H9 (cell line): ENCODE measurements at regions not wholly inside any gene's neighbourhood (a gene's known extent, or its start where the extent isn't known, plus 50 kb on each side); places are given as distances from the start of the nearest gene placed in this dataset.

Experiments
- DNase-seq: peaks from one replicate; pipeline ENCODE4 v3.0.0-alpha.2; 2017
- H2AFZ ChIP-seq: one replicate; pipeline ENCODE4 v1.6.1; 2013; ENCODE audit warnings: mild to moderate bottlenecking, low read length, control low read depth, moderate library complexity
- H2AK5ac ChIP-seq: 2 replicates; pipeline ENCODE4 v1.6.1; 2013; ENCODE audit warnings: low read length, control low read depth, mixed read lengths; ENCODE audit not compliant: insufficient read length
- H2BK120ac ChIP-seq: one replicate; pipeline ENCODE4 v1.6.1; 2013; ENCODE audit warnings: low read depth, mild to moderate bottlenecking, low read length, control low read depth, inconsistent platforms; ENCODE audit not compliant: poor library complexity, severe bottlenecking
- H2BK12ac ChIP-seq: 2 replicates; pipeline ENCODE4 v1.6.1; 2013; ENCODE audit warnings: low read length, control low read depth, mixed read lengths, low read depth; ENCODE audit not compliant: insufficient read length
- H2BK15ac ChIP-seq: 2 replicates; pipeline ENCODE4 v1.6.1; 2013; ENCODE audit warnings: low read depth, low read length, control low read depth
- H2BK20ac ChIP-seq: one replicate; pipeline ENCODE4 v1.6.1; 2013; ENCODE audit warnings: low read depth, mild to moderate bottlenecking, low read length, control low read depth, inconsistent platforms; ENCODE audit not compliant: poor library complexity, severe bottlenecking
- H2BK5ac ChIP-seq: 2 replicates; pipeline ENCODE4 v1.6.1; 2013; ENCODE audit warnings: low read length, control low read depth, mixed read lengths; ENCODE audit not compliant: insufficient read length
- H3K14ac ChIP-seq: 2 replicates; pipeline ENCODE4 v1.6.1; 2013; ENCODE audit warnings: low read length, control low read depth; ENCODE audit not compliant: insufficient read depth
- H3K18ac ChIP-seq: 2 replicates; pipeline ENCODE4 v1.6.1; 2013; ENCODE audit warnings: low read depth, mild to moderate bottlenecking, mixed read lengths, low read length, control low read depth; ENCODE audit not compliant: insufficient read length
- H3K23ac ChIP-seq: 2 replicates; pipeline ENCODE4 v1.6.1; 2013; ENCODE audit warnings: low read length, control low read depth, mixed read lengths, low read depth; ENCODE audit not compliant: insufficient read length
- H3K23me2 ChIP-seq: 2 replicates; pipeline ENCODE4 v1.6.1; 2013; ENCODE audit warnings: low read depth, mild to moderate bottlenecking, mixed read lengths, low read length, control low read depth; ENCODE audit not compliant: insufficient read length, poor library complexity, severe bottlenecking
- H3K27ac ChIP-seq: 2 replicates; pipeline ENCODE4 v1.5.1; 2013; ENCODE audit warnings: low read length, control low read depth, mixed read lengths, low read depth; ENCODE audit not compliant: insufficient read length
- H3K27me3 ChIP-seq: 2 replicates; pipeline ENCODE4 v1.6.1; 2013; ENCODE audit warnings: low read length, control low read depth, inconsistent platforms; ENCODE audit not compliant: insufficient read depth
- H3K4ac ChIP-seq: 2 replicates; pipeline ENCODE4 v1.6.1; 2013; ENCODE audit warnings: low read depth, mild to moderate bottlenecking, control low read depth, inconsistent platforms, low read length, moderate library complexity
- H3K4me1 ChIP-seq: 2 replicates; pipeline ENCODE4 v1.6.1; 2013; ENCODE audit warnings: low read length, control low read depth, inconsistent platforms; ENCODE audit not compliant: insufficient read depth
- H3K4me2 ChIP-seq: 2 replicates; pipeline ENCODE4 v1.6.1; 2013; ENCODE audit warnings: low read length, control low read depth, mixed read lengths; ENCODE audit not compliant: insufficient read length, insufficient read depth
- H3K56ac ChIP-seq: 2 replicates; pipeline ENCODE4 v1.6.1; 2013; ENCODE audit warnings: low read depth, mild to moderate bottlenecking, mixed read lengths, low read length, control low read depth; ENCODE audit not compliant: insufficient read length
- H3K79me1 ChIP-seq: 2 replicates; pipeline ENCODE4 v1.6.1; 2013; ENCODE audit warnings: low read depth, mild to moderate bottlenecking, moderate library complexity, low read length, control low read depth, inconsistent platforms; ENCODE audit not compliant: insufficient read depth, poor library complexity, severe bottlenecking
- H3K79me2 ChIP-seq: 2 replicates; pipeline ENCODE4 v1.6.1; 2013; ENCODE audit warnings: low read length, control low read depth, inconsistent platforms; ENCODE audit not compliant: insufficient read depth
- H3K9ac ChIP-seq: 2 replicates; pipeline ENCODE4 v1.6.1; 2013; ENCODE audit warnings: low read length, control low read depth, mixed read lengths; ENCODE audit not compliant: insufficient read length; ENCODE audit errors: extremely low read depth
- H3K9me3 ChIP-seq: one replicate; pipeline ENCODE4 v1.6.1; 2013; ENCODE audit warnings: low read depth, low read length, inconsistent platforms; ENCODE audit not compliant: control insufficient read depth
- H3T11ph ChIP-seq: one replicate; pipeline ENCODE4 v1.6.1; 2013; ENCODE audit warnings: mild to moderate bottlenecking, low read length, control low read depth, inconsistent platforms
- H4K20me1 ChIP-seq: one replicate; pipeline ENCODE4 v1.6.1; 2013; ENCODE audit not compliant: control insufficient read depth, insufficient read length, insufficient read depth
- H4K5ac ChIP-seq: 2 replicates; pipeline ENCODE4 v1.6.1; 2013; ENCODE audit warnings: low read depth, mild to moderate bottlenecking, mixed read lengths, low read length, control low read depth; ENCODE audit not compliant: insufficient read length
- H4K8ac ChIP-seq: replicated peaks from 2 replicates; pipeline ENCODE4 v1.6.1; 2013; ENCODE audit warnings: low read length, control low read depth, mixed read lengths, low read depth; ENCODE audit not compliant: insufficient read length
- H4K91ac ChIP-seq: 2 replicates; pipeline ENCODE4 v1.6.1; 2013; ENCODE audit warnings: low read depth, mild to moderate bottlenecking, moderate library complexity, mixed read lengths, low read length, control low read depth; ENCODE audit not compliant: insufficient read length
- H3K27ac Mint-ChIP-seq, 3 experiments: 2 replicates in 2 of 3; 3 replicates in 1 of 3; pipeline ENCODE4 v1.8.0; 2020 to 2021; ENCODE audit warnings: mixed read lengths in 3 of 3, mild to moderate bottlenecking in 1 of 3, moderate library complexity in 1 of 3
- H3K27me3 Mint-ChIP-seq: 2 replicates; pipeline ENCODE4 v1.8.0; 2021; ENCODE audit warnings: low read depth, mild to moderate bottlenecking, moderate library complexity, mixed read lengths
- H3K36me3 Mint-ChIP-seq, 3 experiments: 2 replicates in 2 of 3; 3 replicates in 1 of 3; pipeline ENCODE4 v1.8.0; 2020 to 2021; ENCODE audit warnings: low read depth in 3 of 3, mixed read lengths in 3 of 3; ENCODE audit not compliant: insufficient read depth in 1 of 3
- H3K4me1 Mint-ChIP-seq, 2 experiments: 2 replicates each; pipeline ENCODE4 v1.8.0; 2020; ENCODE audit warnings: mixed read lengths in 2 of 2
- H3K4me3 Mint-ChIP-seq, 2 experiments: 2 replicates in 1 of 2; 3 replicates in 1 of 2; pipeline ENCODE4 v1.8.0; 2020 to 2021; ENCODE audit warnings: mild to moderate bottlenecking in 2 of 2, mixed read lengths in 2 of 2, moderate library complexity in 1 of 2
- H3K9me3 Mint-ChIP-seq, 2 experiments: 2 replicates in 1 of 2; 3 replicates in 1 of 2; pipeline ENCODE4 v1.8.0; 2020; ENCODE audit warnings: mild to moderate bottlenecking in 2 of 2, mixed read lengths in 2 of 2, moderate library complexity in 1 of 2
- WGBS: extraction: QIAGEN DNeasy Blood & Tissue Kit; methylation state at CpG from one replicate; pipeline ENCODE4 v1.1.7; 2013; ENCODE audit warnings: missing lambda C conversion rate, low lambda C conversion rate, mixed read lengths; ENCODE audit not compliant: insufficient read length; ENCODE audit errors: extremely low coverage; 5-methylcytosine and 5-hydroxymethylcytosine counted together
- TF ChIP-seq, protein P1 (sequence below): fragments of 200-600 bp; sonication (generic); conservative IDR thresholded peaks from 3 replicates; pipeline ENCODE4 v1.8.0; 2021; ENCODE audit warnings: antibody characterized with exemption, mild to moderate bottlenecking

DNA sequence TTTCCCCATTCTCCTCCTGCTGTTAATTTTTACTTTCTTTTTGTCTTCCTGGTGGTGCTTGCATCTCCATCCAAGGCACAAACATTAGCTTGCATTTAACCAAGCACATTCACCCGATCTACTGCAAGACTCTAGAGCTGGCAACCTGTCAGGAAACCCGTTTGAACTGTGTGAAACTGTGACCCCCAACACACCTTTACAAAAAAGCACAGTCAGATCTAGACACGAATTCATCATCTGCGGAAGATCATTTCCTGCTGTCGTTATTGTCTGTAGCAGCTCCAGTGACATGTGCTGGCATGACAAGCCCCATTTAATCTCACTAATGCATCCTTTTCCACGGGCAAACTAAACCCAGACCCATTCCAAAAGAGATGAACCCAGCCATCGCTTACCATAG, 340.5 kb downstream of the VRK1 start:
- Histone ChIP-seq H4K8ac (no peak overlapping the region), H3K27me3 (no peaks in the 10 kb centered on the region), H3K27ac (no peak overlapping the region), H3K56ac (no peak overlapping the region), H3K9ac (no peak overlapping the region), H3K4ac (no peak overlapping the region), H3T11ph (no peak overlapping the region), H2BK12ac (no peak overlapping the region), H3K23ac (no peak overlapping the region), H3K79me2 (no peaks in the 10 kb centered on the region), H3K18ac (no peak overlapping the region), H4K20me1 (peaks cover 4% of the 10 kb centered on the region), H2BK15ac (no peak overlapping the region), H2BK5ac (no peak overlapping the region), H3K9me3 (no peaks in the 10 kb centered on the region), H2BK20ac (no peak overlapping the region), H4K91ac (no peak overlapping the region), H3K79me1 (no peaks in the 10 kb centered on the region), H4K5ac (no peak overlapping the region), H3K4me2 (no peak overlapping the region), H3K23me2 (no peaks in the 10 kb centered on the region), H2AK5ac (no peak overlapping the region), H2BK120ac (no peak overlapping the region), H3K14ac (no peak overlapping the region), H2AFZ (no peak overlapping the region), H3K4me1 (no peaks in the 10 kb centered on the region)
- Mint-ChIP-seq H3K4me1 (peaks cover 4% of the 10 kb centered on the region in 2 experiments), H3K9me3 (peaks cover 11 to 12% of the 10 kb centered on the region in 2 experiments), H3K4me3 (no peak overlapping the region), H3K27me3 (no peaks in the 10 kb centered on the region), H3K27ac (no peak overlapping the region), H3K36me3 (peaks cover 0 to 12% (median 5%) of the 10 kb centered on the region in 3 experiments; a peak in 4 of 7 replicates)
- TF ChIP-seq, protein P1, sequence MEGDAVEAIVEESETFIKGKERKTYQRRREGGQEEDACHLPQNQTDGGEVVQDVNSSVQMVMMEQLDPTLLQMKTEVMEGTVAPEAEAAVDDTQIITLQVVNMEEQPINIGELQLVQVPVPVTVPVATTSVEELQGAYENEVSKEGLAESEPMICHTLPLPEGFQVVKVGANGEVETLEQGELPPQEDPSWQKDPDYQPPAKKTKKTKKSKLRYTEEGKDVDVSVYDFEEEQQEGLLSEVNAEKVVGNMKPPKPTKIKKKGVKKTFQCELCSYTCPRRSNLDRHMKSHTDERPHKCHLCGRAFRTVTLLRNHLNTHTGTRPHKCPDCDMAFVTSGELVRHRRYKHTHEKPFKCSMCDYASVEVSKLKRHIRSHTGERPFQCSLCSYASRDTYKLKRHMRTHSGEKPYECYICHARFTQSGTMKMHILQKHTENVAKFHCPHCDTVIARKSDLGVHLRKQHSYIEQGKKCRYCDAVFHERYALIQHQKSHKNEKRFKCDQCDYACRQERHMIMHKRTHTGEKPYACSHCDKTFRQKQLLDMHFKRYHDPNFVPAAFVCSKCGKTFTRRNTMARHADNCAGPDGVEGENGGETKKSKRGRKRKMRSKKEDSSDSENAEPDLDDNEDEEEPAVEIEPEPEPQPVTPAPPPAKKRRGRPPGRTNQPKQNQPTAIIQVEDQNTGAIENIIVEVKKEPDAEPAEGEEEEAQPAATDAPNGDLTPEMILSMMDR: no peak
- no peak for DNase-seq
- WGBS: no CpG with 5 or more reads among the region's 7 CpGs
